ENCODE measurements at regions not wholly inside any gene's neighbourhood (a gene's known extent, or its start where the extent isn't known, plus 50 kb on each side); places are given as distances from the start of the nearest gene placed in this dataset.

- no peaks in the 10 kb centered on the region for H3K4me1 ChIP-seq
- TF ChIP-seq CTCF (IDR thresholded peaks at IDR 0.05) = no peak
- no peak for DNase-seq
- no peaks in the 10 kb centered on the region for H3K36me3 ChIP-seq
- H3K27ac ChIP-seq = no peak overlapping the region
- H3K4me3 ChIP-seq = no peak overlapping the region
- ATAC-seq = no peak
- no peaks in the 10 kb centered on the region for H3K9me3 ChIP-seq
- WGBS, 2 donors = 93% methylated on average over 7 of the region's 7 CpGs
- intact Hi-C loops (cut with DNase I) = no loop called here
- peaks cover 0 to 32% (median 2%) of the 10 kb centered on the region in 7 donors for H3K27me3 ChIP-seq
Measured at GRCh38 chr15:98438907-98439306, 209.4 kb upstream of the IGF1R start.

- H3K4me3 ChIP-seq = no peak overlapping the region
- peaks cover 0 to 31% (median 4%) of the 10 kb centered on the region in 7 donors for H3K27me3 ChIP-seq
- intact Hi-C loops (cut with DNase I) = no loop called here
- ATAC-seq (no peak), DNase-seq (no peak)
- H3K27ac ChIP-seq = no peak overlapping the region
- 64 to 72% methylated on average over 6 of the region's 6 CpGs for WGBS, 2 donors
- no peaks in the 10 kb centered on the region for H3K9me3 ChIP-seq
- no peak for TF ChIP-seq CTCF (IDR thresholded peaks at IDR 0.05)
- no peaks in the 10 kb centered on the region for H3K4me1 ChIP-seq
- H3K36me3 ChIP-seq = no peaks in the 10 kb centered on the region
Measured at GRCh38 chr15:98439523-98439942, 208.8 kb upstream of the IGF1R start.

GRCh38 chr15:98440917-98441316 lies 207.4 kb upstream of the IGF1R start:
- H3K27ac ChIP-seq = no peak overlapping the region
- no peaks in the 10 kb centered on the region for H3K36me3 ChIP-seq
- no peak for ATAC-seq
- H3K9me3 ChIP-seq = no peaks in the 10 kb centered on the region
- DNase-seq = no peak
- H3K4me1 ChIP-seq = no peaks in the 10 kb centered on the region
- H3K27me3 ChIP-seq = peaks cover 0 to 39% (median 13%) of the 10 kb centered on the region in 7 donors
- no peak for TF ChIP-seq CTCF (IDR thresholded peaks at IDR 0.05)
- intact Hi-C loops (cut with DNase I) = loop anchor here in 6 of 10 donors (5.0 to 10.0 kb wide), 4 partner anchors 631 to 644 kb away; no protein-coding TSS in a partner anchor
- WGBS, 2 donors = 48% methylated on average over 8 of the region's 8 CpGs
- no peak overlapping the region for H3K4me3 ChIP-seq

GRCh38 chr15:98441599-98441998 lies 206.7 kb upstream of the IGF1R start:
- TF ChIP-seq CTCF (IDR thresholded peaks at IDR 0.05) = no peak
- no peak for DNase-seq
- WGBS, 2 donors = 57 to 64% methylated on average over 5 of the region's 5 CpGs
- H3K4me3 ChIP-seq = no peak overlapping the region
- no peaks in the 10 kb centered on the region for H3K36me3 ChIP-seq
- intact Hi-C loops (cut with DNase I) = loop anchor here in 6 of 10 donors (5.0 to 10.0 kb wide), 4 partner anchors 631 to 643 kb away; no protein-coding TSS in a partner anchor
- H3K27ac ChIP-seq = no peak overlapping the region
- no peak for ATAC-seq
- H3K27me3 ChIP-seq = peaks cover 0 to 39% (median 13%) of the 10 kb centered on the region in 7 donors
- no peaks in the 10 kb centered on the region for H3K4me1 ChIP-seq
- H3K9me3 ChIP-seq = no peaks in the 10 kb centered on the region

All from heart right ventricle (tissue), 16 donors.